NCI-H345 treated with DMSO at 0.1 percent for 48 hours (cell line): ENCODE measurements at regions not wholly inside any gene's neighbourhood (a gene's known extent, or its start where the extent isn't known, plus 50 kb on each side); places are given as distances from the start of the nearest gene placed in this dataset.

ENCODE experiments used
- DNase-seq: peaks from one replicate; lab custom pipeline; 2025; ENCODE audit not compliant: unreplicated experiment; lab: John Stamatoyannopoulos, UW

GRCh38 chr3:139870000-139870675, 64.8 kb upstream of the CLSTN2 start:
- DNase-seq, result no peak

DNA sequence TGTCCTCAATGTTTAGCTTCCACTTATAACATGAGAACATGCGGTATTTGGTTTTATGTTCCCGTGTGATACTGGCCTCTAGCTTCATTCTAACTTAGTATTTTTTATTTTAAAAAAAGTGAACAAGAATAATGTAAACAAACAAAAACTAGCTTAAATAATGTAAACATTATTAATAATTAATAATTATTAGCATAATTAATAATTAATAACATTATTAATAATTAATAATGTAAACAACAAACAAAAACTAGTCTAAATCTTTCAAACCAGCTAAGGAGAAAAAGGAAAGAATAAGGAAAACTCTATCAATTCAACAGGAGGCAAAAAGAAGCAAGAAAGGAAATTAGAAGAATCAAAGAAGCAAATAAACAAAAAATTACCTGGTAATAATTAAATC, 66.2 kb upstream of the CLSTN2 start:
- no peak for DNase-seq

DNA sequence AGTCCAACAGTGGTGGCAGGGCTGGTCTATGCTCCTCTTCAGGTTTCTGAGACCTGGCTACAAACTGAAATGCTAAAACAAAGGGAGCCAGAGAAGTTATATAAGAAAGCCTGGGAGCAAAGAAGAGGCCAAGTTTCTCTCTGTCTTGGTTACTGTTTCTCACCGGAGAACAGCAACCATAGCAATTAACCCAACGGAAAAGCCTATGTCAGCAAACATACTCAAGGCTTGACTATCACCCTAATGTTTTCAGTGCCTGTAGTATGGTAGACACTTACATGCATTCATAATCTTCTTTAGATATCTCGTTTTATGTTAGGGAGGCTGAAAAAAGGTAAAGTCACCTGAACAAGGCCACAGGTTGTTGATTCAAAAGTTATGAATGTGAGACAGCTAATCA, 86.3 kb upstream of the CLSTN2 start:
- no peak for DNase-seq

DNA sequence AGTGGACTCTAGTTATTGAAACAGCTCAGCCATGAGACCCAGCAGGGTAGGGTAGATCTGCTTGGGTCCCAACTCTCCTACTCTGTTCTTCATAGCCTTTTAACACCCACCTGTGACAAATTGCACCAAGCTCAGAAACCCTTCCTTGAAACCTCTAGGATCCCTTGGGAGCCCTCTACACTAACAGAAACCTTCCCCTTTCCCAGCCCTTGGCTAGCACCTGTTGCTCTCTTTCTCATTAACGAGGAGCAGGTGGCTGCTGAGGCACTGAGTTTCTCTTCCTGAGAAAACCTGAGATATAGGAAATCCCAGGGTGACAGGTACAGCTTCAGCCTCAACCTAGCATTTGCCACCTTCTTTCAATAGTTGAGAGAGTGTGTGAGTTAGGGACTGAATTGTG, 88.3 kb upstream of the CLSTN2 start:
- peak; percentile 0 for DNase-seq

DNA sequence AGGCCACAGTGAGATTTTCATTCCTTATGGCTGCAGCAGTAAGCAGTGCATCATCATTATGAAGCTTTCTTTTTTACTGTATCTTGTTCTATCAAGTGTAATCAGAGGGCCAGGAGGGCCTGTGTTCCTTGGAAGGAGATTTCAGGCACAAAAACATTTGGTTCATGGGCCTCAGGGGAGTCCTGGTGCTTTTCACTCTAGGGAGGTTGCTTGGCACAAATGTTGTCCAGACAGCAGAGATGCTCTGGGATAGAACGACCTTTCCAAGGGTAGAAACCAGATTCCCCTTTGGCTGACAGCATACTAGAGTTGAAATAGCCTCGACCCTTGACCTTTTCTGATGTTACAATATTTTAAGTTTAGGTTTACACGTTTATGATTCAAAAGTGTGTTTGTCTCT, 95.3 kb upstream of the CLSTN2 start:
- DNase-seq, result no peak

GRCh38 chr3:139839014-139839413, 96.0 kb upstream of the CLSTN2 start:
- DNase-seq, result no peak

DNA sequence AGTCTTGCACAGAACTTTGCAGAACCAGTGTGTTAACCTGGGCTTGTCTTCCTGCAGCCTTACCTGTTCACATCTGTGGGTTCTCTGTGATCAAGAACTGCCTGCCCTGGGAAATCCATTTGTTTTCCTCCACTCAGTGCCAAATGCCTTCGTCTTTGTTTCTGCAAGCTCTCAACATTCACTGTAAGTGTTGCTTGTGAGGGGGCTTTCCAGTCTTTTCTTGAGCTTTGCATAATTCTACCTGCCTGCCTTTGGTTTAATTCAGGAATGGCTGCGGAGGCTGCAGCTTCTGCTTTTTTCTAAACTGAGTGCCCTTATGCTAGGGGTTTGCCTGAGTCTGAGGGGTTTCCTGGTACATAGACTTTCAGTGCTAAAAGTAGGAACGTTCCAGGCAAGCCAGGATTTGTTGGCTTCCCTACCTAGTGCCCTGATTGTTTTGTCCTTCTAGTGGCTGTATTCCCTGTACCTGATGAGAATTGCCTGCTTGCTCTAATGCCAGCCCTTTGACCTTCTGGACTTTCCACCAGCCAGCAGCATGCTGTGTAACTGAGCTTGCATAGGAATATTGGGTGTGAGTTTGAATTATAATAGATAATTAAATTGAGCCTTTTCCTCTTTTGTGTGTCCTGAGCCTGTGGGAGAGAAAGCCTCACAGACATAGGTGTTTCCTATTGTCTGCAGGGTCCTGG, 96.6 kb upstream of the CLSTN2 start:
- DNase-seq, result no peak

DNA sequence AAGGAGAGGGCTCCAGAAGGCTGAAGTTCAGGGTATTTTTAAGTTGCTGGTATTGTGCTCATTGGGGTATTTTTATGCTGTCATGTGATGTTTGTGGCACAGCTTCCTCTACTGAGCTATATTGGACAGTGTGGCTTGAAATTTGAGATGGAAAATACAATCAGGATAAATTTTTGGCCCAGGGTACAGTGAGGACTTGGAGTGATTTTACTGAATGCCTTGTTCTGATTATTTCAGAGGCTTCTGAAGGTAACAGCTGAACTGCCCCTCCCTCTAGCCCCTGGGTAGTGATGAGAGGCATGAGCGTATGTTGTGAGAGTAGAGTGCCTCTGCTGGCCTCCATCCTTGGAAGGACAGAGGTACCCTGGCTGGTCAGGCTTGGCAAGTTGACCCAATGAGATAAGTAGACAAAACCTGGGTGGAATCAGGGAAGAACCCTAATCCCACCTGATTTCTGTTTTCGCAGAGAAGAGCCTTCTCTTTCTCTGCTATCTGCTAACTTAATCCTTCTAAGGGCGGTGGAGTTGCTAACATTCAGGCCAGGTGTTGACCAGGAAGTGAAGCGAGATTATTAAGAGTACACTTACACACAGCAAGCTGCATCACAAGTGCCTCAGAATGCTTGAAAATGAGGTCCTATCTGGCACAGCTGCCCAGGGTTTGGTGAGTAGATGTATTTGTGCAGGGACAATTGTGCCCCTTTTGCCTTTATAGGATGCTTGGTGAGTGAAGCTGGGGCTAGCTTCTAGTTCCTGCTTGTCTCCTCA, 98.1 kb upstream of the CLSTN2 start:
- DNase-seq, result no peak

DNA sequence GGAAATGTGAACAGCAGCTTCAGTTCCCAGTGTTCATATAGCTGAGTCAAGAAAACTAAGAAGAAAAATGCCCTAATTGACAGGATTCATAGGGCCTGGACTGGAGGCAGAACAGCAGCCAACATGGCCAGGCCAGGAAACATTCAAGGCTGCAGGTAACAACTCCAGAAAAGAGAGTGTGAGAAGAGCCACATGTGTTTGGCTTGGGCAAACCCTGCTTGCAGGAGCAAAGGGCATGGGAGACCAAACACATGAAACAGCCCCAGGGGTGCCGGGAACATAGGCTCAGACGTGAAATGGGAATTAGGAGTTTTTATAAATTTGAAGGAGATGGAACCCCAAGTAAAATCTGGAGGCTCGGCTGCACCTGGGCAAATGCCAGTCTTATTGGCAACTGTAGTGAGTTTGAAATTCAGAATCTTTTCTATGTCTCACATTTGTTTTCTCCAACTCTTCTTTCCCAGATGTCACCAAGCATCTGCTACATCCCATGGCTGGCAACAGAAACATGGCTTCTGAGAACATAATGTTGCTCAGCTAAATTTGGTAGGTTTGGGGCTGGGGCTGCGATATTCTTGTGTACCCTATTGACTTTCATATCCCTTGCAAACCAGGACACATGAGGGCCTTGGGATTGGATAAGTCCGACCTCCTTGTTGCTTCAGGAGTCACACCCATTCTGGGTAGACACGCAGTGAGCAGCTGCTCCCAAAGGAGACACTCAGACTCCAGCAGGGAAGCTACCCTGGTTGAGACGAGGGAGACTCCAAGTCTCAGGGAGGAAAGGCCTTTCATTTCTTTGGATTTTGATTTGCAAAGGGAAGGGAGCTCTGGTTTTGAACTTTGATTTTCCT, 98.9 kb upstream of the CLSTN2 start:
- no peak for DNase-seq

DNA sequence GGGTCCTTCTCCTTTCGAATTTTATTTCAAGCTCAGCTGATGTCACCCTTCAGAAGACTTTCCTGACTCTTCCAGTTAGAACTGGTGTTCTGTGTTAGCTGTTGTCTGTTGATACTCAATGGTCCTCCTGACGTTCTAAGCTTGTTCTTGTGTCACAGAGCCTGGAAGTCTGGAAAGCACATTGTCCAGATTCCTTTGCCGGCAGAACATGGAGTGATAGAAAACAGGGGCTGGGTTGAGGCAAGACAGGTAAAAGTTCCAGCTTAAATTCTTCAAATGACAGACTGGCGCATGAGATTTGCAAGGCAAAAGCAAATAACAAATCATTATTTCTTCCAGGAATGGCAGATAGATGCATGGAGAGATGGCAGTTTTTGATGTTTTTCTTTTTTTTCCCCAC, 102.0 kb upstream of the CLSTN2 start:
- DNase-seq, result no peak

DNA sequence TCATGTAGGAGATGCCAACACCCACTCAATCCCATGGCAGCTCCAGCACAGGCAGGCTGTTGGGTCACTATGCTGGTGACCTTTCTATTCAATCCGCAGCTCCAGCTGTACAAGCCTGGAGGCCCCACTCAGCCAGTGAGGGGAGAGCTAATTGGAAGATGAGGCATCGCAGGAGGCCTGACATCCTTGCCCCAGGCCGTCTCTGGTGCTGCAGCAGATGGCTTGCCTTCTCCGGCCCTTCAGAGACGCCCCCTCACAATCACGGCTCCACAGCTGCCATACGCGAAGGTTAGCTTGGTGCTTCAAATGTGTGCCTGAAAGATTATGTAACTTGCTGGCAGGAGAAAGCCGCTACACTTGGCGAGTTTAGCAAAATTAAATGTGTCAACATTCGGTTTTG, 104.2 kb upstream of the CLSTN2 start:
- no peak for DNase-seq

- DNase-seq, result no peak
Observed at GRCh38 chr3:139827833-139828232, 107.2 kb upstream of the CLSTN2 start.

GRCh38 chr3:139824864-139825263, 110.1 kb upstream of the CLSTN2 start:
- no peak for DNase-seq

- no peak for DNase-seq
Observed at GRCh38 chr3:139814646-139815045, 120.3 kb upstream of the CLSTN2 start.

- DNase-seq, result no peak
Observed at GRCh38 chr3:139811331-139811730, 123.7 kb upstream of the CLSTN2 start.

DNA sequence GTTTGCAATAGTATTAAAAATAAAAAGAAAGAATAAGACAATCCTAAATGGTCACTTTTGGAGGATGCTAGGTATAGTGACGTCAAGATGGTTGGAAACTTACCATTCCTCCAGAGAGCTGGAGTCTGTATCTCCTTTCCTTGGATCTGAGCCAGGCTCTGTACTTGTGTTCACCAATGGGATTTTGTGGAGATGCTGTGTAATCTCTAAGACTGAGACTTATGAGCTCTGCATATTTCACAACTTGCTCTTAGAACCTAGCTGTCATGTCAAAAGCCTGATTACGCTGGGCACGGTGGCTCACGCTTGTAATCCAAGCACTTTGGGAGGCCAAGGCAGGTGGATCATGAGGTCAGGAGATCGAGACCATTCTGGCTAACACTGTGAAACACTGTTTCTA, 126.8 kb upstream of the CLSTN2 start:
- DNase-seq, result no peak

GRCh38 chr3:139803294-139803693, 125.5 kb upstream of the NMNAT3 start:
- DNase-seq, result no peak

- no peak for DNase-seq
Observed at GRCh38 chr3:139797724-139798343, 120.1 kb upstream of the NMNAT3 start.

DNA sequence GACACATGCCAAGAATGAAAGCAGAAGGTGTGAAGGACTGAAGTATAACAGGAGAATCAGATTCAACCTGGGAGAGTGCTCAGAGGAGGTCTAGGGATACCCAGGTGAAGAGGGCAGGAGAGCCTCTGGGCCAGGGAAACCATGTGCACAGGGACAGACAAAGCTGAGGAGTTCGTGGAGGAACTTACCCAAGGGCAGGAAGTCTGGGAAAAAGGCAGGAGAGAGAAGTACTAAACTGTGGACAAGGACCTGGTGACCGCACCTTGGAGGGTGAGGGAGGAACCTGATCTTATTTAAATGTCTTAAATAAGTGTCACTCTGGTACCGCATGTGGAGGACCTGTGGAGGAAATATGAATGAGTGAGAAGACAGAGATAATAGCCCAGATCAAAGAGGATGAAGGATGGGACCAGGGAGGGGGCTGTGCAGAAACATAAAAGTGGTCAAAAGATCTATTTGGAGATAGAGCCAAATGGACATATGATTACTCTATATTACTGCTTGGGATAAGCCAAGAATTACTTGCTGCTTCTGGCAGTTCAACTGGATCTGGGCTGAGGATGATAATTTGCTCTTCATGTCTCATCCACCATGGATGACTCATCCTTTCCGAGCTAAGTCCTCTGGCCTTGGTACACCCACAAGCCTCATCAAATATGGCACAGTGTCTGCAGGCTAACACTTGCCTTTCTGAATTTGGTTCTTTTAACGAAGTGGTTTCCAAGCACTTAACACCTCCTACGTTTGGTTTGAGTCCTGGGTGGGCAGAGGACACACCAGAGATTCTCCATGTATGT, 116.9 kb upstream of the NMNAT3 start:
- DNase-seq, result no peak

DNA sequence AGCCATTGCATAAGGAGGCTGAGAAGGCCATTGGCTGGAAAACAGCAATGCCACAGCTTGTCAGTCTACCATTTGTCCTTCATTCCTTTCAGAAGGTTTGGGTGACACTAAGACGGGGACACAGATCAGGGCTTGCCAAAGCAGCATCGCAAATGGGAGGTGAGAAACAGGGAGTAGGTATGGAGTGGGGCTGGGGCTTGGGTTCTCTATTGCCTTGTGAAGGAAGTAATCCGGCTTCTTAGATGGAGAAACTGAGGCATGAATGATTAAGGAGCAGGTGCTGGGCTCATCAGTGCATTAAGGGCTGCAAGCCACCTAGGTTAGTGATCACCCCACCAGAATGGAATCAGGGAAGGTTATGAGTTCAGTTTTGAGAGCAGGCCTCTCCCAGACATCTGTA, 115.6 kb upstream of the NMNAT3 start:
- no peak for DNase-seq
